Hematopoietic multipotent progenitor cell (in vitro differentiated cells): ENCODE measurements at regions not wholly inside any gene's neighbourhood (a gene's known extent, or its start where the extent isn't known, plus 50 kb on each side); places are given as distances from the start of the nearest gene placed in this dataset.
"Not testable (repeated sequence)": the region's sequence is repeated elsewhere in the genome, so short reads cannot be mapped to it uniquely, and the experiment has no call there.

Experiments used
- DNase-seq, 3 donors: peaks; one replicate each; pipeline ENCODE4 v3.0.0-alpha.2; 2011 to 2015; ENCODE audit warnings: low read depth in 2 of 3, low spot score in 2 of 3

- no peak for DNase-seq
Observed at GRCh38 chr21:21845901-21846300, 847.7 kb downstream of the NCAM2 start.

GRCh38 chr21:21851205-21851604, 853.0 kb downstream of the NCAM2 start:
- DNase-seq: no peak

- DNase-seq: no peak
Observed at GRCh38 chr21:21851657-21852056, 853.4 kb downstream of the NCAM2 start.

- DNase-seq: no peak
Observed at GRCh38 chr21:21858502-21859334, 860.5 kb downstream of the NCAM2 start.

- DNase-seq: peak in 2 of 3 donors; percentile 30 to 52
Observed at GRCh38 chr21:21860888-21861287, 862.7 kb downstream of the NCAM2 start.

GRCh38 chr21:21864321-21864840, 866.2 kb downstream of the NCAM2 start:
- no peak for DNase-seq

GRCh38 chr21:21897275-21897883, 899.2 kb downstream of the NCAM2 start:
- DNase-seq: no peak

GRCh38 chr21:21898801-21899200, 900.6 kb downstream of the NCAM2 start:
- no peak for DNase-seq

GRCh38 chr21:21902416-21902815, 904.2 kb downstream of the NCAM2 start:
- not testable (repeated sequence) for DNase-seq

- DNase-seq: no peak
Observed at GRCh38 chr21:21907271-21907670, 909.1 kb downstream of the NCAM2 start.

GRCh38 chr21:21915816-21916215, 917.6 kb downstream of the NCAM2 start:
- DNase-seq: no peak

GRCh38 chr21:21921410-21922232, 923.4 kb downstream of the NCAM2 start:
- DNase-seq: peak in 2 of 3 donors; percentile 14 to 36

GRCh38 chr21:21929226-21929625, 931.0 kb downstream of the NCAM2 start:
- DNase-seq: no peak

- DNase-seq: no peak
Observed at GRCh38 chr21:21929789-21930188, 931.6 kb downstream of the NCAM2 start.

GRCh38 chr21:21952566-21952965, 954.4 kb downstream of the NCAM2 start:
- no peak for DNase-seq

- no peak for DNase-seq
Observed at GRCh38 chr21:21955204-21955603, 957.0 kb downstream of the NCAM2 start.

- no peak for DNase-seq
Observed at GRCh38 chr21:21957490-21957889, 959.3 kb downstream of the NCAM2 start.

- no peak for DNase-seq
Observed at GRCh38 chr21:21963911-21964310, 965.7 kb downstream of the NCAM2 start.

- no peak for DNase-seq
Observed at GRCh38 chr21:21968810-21969209, 970.6 kb downstream of the NCAM2 start.

- no peak for DNase-seq
Observed at GRCh38 chr21:21969211-21969610, 971.0 kb downstream of the NCAM2 start.

- no peak for DNase-seq
Observed at GRCh38 chr21:21971384-21971783, 973.2 kb downstream of the NCAM2 start.
